GM18498 (cell line): ENCODE measurements at regions not wholly inside any gene's neighbourhood (a gene's known extent, or its start where the extent isn't known, plus 50 kb on each side); places are given as distances from the start of the nearest gene placed in this dataset.
"Not testable (repeated sequence)": the region's sequence is repeated elsewhere in the genome, so short reads cannot be mapped to it uniquely, and the experiment has no call there.

Experiments used
- ATAC-seq: cut with Tn5 transposase; IDR thresholded peaks from one replicate; pipeline ENCODE4 v1.9.1; 2021; ENCODE audit warnings: mild to moderate bottlenecking, moderate library complexity; ENCODE audit not compliant: unreplicated experiment

DNA sequence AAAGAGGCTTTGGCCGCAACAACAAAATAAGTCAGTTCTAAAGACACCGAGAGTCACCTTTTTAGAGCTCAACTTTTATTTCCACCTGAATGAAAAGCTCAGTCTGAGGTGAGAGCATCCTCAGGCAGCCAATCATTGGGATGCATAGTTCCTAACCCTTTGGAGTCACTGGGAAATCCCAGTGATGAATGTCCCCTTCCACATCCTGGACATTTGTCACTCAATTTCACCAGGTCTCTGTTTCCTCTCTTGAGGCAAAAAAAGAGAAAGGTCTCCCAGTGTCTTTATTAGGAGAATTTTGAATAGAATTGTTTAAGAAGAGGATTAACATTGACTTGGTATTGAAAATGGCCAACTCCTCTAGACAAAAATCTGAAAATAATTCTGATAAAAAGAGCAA, 137.5 kb upstream of the SPRED1 start:
- ATAC-seq = no peak

DNA sequence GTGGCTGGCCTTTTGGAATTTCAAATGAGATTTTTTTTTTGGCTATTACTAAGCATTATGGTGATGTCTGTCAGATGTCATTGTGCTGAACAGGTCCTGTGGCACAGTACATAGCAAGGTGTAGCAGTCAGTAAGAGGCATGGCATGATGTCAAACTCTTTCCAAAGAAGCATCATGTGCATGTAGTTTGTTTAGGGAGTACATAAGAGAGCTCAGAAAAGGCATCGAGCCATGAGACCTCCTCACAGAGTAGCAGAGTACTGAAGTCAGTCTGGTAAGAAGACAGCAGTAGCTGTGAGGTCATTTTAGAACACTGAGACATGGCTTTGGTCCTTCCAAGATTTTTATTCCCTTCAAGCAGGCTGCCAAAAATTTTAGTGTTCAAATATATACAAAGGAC, 134.9 kb upstream of the SPRED1 start:
- ATAC-seq = no peak

DNA sequence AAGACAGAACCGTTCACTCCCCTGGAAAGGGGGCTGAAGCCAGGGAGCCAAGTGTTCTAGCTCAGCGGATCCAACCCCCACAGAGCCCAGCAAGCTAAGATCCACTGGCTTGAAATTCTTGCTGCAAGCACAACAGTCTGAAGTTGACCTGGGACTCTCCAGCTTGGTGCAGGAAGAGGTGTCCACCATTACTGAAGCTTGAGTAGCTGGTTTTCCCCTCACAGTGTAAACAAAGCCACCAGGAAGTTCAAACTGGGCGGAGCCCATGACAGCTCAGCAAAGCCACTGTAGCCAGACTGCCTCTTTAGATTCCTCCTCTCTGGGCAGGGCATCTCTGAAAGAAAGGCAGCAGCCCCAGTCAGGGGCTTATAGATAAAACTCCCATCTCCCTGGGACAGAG, 132.8 kb upstream of the SPRED1 start:
- not testable (repeated sequence) for ATAC-seq

DNA sequence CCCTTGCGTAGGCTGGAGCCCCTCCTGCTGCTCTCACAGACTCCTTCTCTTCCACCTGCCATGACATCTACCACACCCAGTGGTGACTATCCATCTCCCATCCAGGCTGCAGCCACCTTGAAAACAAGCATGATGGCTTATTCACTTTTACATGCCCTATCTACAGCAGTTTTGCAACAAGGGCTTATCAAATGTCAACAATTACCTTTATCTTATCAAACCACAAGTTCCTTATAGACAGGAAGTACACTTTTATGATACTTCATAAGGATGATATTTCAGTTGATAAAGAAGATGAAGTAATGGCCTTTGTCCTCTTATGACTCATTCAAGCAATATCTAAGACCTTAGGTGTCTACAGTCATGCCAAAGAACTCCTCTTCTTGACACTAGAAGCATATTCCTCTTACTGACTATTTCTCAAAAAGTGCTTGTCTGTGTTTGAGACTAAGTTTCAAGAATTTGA, 125.3 kb upstream of the SPRED1 start:
- no peak for ATAC-seq

DNA sequence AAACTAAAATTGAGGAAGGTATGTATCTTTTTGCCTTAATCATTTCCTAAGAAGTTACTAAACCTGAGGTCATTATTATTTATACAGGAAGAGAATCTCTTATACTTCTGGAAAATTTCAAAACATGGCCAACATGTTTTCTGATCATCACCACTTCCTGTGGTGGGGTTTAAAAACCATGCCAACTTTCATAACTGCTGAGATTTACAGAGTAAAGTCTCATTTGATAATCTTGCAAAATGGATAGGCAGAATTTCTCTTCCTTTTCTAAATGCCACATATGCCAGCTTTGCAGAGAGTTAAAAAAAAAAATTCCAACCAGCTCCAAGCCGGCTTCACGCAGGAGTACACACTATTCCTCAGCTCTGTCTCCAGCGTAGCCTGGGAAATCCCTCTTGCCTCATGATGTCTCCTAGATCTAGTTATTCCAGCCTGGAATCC, 124.3 kb upstream of the SPRED1 start:
- ATAC-seq = no peak

DNA sequence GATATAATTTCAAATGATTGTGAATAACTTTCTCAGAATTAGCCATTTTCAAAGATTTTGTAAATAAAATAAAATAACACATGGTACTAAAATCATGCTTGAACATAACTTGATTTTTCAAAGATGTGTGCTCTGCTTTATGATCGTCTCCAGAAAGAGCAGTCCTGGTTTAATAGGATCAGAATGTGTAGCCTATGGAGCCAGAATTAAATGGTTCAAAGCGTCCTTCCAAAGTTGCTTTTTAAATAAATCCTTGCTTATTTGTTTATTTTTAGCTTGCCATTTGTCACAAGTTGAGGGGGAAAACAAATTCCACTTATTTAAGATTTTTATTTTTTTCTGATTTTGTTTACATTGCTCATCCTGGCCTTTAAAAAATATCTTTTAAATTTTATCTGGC, 123.7 kb upstream of the SPRED1 start:
- no peak for ATAC-seq

DNA sequence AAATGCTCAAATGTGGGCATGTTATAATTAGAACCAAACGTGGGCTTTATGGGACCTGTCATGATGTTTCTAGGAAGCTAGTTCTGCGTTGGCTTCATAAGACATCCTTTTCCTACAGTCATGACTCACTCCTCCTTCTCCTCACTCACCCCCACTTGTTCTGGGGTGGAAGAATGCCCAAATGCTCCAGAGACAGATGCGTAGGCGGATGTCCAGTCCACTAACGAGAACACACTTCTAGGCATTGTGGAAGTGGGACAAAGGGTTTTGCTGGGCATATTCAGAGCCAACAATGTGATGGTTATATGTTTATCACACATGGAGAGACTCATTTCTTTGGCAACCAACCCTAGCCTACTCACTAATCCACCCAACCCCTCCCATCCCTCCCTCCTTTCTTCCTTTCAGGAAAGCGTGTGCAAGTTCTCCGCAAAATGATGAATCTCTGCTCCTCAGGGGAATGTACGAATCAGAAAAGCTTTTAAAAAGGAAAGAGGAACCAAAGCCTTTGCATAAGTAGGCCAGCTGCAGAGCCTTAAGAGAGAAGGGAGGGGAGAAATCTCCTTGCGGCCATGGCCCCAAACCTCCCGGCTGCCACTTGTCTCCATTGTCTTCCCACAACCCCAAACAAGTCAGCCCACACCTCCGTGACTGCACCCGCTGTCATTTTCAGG, 123.0 kb upstream of the SPRED1 start:
- ATAC-seq = peak; percentile 84

DNA sequence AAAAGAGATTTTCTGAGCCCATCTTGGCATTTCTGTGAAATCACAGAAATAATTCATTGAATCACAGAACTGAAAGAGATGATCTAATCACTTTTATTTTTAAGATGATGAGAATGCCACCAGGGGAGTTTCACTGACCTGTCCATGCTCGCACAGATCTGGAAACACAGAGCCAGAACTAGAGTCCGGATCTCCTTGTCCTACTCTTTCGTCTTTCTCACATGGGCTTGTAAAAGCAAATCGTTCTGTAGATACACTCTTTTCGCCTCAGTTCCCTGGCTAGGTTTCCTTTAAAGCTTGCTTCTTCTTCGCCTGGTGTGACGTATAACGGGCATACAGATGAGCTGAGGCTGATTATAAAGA, 122.5 kb upstream of the SPRED1 start:
- peak; percentile 35 for ATAC-seq

DNA sequence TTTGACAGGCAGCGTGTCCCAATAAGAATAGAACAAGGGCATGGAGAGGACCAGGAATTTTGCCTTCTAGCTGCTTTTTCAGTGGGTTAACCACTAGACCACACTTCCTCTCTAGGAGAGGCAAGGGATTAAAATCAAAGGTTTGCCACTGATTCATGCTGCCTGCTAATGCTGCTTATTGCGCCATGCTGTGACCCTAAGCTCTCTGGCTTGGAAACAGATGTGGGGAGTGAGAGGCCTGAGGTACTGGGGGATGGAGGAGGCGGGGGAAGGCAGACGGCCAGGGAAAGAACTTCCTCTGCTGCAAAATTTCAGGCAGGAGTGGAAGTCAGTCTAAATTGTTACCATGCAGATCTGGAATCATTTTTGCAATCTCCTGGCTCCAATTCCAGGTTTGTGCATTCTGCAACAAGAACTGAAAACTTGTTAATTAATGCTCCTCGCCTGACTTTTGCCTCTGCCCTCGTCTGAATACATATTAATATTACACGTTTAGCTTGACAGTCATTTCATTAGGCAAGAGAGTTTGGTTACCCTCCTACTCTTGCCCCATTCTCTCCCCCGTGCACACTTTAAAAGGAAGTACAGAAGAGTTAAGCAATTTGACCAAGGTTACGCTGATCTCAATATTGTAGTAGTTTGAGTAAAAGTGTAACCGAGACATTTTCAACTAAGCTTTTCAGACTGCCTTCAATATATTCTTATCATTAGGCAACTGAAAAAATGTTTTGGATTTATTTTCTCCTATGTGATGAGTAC, 121.7 kb upstream of the SPRED1 start:
- ATAC-seq = no peak

DNA sequence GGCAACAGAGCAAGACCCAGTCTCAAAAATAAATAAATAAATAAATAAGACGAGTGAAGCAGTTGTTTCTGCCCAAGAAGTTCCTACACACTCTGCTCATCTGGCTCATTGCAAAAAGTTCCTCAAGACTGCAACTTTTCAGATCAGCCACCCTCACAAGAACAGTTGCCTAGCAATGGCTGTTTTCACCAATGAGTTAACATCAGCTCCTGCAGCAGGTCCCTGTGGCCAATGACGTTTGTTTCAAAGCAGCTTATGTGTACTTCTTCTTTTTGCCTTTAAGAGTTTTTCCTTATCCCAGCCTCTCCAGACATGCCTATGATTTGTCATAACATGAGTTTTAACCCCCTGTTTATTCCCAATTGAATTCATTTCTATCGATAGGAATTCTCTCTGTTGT, 118.4 kb upstream of the SPRED1 start:
- no peak for ATAC-seq

DNA sequence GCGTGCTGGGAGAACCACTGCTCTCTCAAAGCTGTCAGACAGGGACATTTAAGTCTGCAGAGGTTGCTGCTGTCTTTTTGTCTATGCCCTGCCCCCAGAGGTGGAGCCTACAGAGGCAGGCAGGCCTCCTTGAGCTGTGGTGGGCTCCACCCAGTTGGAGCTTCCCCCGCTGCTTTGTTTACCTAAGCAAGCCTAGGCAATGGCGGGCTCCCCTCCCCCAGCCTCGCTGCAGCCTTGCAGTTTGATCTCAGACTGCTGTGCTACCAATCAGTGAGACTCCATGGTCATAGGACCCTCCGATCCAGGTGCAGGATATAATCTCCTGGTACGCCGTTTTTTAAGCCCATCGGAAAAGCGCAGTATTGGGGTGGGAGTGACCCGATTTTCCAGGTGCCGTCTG, 110.4 kb upstream of the SPRED1 start:
- not testable (repeated sequence) for ATAC-seq

DNA sequence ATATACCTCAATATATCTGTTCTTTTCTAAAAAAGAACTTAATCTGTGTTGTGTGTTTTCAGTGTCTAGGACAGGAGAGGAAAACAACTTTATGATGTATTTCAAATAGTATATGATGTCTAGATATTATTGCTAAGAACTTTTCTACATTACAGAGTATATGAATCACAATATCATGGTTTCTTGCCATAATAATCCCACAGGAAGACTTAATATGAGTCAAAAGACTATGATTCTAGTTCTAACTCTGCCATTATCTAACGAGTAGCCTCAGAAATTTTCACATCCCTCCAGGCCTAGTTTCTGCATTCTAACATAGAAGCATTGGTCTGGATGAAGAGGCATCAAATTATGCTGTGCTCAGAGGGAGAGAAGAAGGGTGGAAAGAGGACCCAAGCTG, 107.7 kb upstream of the SPRED1 start:
- no peak for ATAC-seq

DNA sequence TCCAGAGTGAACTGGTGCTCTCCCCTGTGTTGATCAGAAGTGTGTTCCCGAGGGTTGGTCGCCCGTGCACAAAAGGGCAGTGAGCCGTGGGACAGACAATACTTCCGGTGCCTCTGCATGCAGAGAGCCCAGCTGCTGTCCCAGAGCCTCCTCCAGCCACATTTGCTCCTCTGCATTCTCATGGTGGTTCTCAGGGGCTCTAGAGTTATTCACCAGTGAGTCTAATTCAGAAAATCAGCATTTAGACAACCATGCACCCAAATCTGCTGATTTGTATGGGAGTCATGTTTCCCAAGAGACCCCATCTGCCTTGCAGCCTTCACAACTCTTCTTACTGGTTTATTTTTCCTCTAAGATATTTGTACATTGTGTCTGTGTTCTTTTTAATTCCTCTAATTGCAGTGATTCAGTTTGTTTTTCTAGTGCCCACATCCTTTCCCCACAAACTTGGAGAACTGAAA, 107.0 kb upstream of the SPRED1 start:
- ATAC-seq = no peak

DNA sequence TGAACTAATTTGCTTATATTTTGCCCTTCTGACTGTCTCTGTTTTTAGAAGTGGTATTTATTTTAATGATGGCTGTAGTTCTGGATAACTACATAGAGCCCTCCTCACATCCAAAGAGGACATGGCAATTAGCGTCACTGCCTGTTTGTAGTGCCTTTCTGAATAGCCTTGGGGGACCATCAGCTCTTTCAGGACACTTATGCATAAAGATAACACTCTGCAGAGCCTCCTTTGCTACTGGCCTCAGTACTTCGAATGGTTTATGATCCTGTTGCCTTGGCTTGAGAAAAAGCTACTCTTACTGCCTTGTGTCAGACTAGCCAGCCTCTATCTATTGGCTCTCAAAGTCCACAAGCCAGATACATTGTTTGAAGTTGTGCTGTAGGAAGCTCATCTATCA, 105.4 kb upstream of the SPRED1 start:
- ATAC-seq = no peak

DNA sequence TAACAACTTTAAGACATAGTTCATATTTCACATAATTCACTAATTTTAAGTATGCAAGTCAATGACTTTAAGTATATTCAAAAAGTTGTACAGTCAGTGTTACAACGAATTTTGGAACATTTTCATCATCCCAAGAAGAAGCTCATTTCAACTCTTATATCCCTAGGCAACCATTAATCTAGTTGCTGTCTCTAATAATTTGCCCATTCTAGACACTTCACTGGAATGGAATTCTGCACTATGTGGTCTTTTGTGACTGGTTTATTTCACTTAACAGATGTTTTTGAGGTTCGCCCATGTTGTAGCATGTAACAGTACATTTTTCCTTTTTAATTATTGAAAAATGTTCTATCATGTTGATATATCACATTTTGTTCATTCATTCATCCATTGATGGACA, 104.2 kb upstream of the SPRED1 start:
- ATAC-seq = no peak

DNA sequence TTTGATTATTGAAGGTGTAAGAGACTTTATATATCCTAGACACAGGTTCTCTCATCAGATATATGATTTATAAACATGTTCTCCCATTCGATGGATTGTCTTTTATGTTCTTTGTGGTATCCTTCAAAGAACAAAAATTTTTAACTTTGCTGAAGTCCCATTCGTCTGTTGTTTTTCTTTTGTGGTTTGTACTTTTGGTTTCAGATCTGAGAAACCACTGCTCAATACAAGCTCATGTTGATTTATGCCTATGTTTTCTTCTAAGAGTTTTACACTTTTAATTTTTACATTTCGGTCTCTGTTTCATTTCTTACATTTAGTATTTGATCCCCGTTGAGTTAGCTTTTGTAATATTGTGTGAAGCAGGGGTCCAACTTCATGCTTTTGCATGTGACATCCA, 103.3 kb upstream of the SPRED1 start:
- no peak for ATAC-seq

DNA sequence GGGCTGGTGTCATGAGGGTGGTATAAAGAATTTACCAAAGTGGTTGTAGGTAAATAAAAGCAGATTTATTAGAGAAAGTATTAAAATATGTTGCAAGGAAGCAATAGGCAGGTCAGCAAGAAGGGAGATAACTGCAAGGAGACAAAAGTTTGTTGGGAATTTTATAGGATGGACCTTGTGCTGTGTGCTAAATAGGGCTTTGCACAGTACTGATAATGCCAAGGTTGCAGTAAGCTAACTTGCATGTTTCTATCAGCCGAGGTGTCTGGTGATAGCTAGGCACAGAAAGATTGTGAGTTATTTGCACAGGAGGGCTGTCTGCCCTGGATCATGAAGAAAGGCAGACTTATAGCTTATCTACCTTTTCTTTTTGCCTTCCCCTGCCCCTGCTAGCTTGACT, 102.5 kb upstream of the SPRED1 start:
- no peak for ATAC-seq

DNA sequence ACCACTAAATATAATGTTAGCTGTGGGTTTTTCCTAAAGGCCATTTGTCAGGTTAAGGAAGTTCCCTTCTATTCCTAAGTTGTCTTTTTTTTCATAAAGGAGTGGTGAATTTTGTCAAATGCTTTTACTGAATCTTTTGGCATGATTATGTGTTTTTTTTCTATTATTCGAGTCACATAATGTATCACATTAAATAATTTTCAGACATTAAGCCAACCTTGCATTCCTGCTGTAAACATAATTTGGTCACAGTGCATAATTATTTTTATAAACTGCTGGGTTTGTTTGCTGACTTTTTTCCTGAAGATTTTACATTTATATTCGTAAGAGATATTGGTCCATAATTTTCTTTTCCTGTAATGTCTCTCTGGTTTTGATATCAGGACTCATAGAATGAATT, 101.8 kb upstream of the SPRED1 start:
- no peak for ATAC-seq

DNA sequence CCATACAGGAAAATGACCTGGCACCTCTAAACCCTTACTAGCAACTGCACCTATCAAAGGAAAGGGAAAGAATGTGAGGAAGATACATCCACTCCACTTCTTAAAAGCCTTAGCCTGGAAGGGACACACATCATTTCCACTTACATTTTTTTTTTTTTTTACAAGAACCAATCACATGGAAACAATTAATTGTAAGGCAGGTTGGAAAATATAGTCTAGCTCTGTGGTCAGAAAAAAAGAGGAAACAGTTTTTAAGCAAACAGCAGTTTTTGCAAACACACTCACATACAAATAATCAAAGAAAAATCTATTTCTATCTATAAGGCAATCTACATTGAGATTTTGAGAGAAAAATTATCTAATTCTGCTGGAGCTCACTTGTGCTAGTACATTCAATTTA, 98.9 kb upstream of the SPRED1 start:
- ATAC-seq = no peak

DNA sequence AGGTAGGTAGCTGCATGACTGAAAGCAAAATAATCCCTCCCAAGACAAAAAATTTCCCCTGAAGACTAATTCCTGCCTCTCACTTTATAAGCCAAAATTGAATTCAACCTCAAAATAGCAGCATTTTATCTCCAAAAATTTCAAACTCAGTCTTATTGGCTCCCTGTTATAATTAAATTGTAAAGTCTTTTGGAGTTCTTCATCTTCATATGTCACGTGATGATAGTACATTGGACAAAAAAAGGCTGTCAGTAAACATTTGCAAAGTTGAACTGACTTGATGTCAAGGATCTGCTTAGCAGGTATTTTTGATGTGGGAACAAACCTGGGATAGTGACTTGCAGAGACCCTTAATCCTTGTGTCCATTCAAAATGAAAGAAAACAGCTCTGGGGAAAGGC, 98.4 kb upstream of the SPRED1 start:
- ATAC-seq = no peak

DNA sequence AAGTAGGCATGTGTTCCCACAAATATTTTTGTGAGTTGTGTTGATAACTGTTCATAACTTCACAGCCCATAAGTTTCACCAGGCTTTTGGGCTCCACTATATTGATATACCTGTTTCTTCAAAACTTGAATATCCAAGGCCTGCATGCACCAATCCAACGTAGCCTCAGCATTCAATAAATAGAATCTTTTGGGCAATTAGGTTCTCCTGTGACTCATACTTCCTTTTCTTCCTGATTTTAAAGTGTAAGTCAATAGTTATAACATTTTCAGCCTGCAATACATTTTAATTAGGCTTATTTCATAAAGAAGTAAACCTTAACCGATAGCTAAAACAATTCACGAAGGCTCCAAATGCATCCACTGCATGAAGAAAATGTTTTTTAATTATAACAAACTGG, 97.8 kb upstream of the SPRED1 start:
- no peak for ATAC-seq

DNA sequence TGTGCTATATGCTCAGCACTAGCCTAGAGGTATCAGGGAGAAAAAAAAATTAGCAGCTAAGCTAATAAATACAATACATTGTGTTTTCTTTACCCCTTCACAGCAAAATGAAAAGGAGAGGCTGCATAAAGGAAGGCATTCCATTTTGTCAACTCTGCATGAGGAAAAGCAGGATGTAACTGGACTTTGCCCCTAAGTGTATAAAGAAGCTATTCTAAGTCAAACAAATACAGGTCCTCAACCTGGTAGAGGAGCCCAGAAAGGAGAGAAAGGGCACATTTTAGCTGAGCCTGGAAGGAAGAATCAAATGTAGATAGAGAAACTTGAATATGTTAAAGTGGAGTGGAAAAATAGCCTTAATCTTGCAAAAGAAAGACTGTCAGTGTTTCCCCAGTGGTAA, 89.0 kb upstream of the SPRED1 start:
- no peak for ATAC-seq

DNA sequence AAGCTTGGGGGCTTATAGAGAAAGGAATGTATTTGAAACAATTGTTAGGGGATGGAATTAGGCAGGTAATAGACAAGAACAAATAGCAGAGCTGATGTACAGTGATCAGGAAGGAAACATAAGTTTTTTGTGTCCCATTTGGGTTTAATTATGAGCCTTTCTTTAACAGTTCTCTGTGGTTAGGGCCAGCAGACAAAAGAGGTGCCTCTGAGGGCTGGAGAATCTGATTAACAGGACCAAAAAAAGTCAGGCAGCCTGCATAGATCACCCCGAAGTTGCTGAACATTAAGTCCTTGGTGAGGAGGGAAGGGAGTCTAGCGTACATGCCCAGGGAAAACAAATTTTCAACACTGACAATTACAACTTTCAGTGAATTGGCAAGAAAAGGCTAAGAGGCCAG, 88.6 kb upstream of the SPRED1 start:
- no peak for ATAC-seq
